ENCODE measurements at regions not wholly inside any gene's neighbourhood (a gene's known extent, or its start where the extent isn't known, plus 50 kb on each side); places are given as distances from the start of the nearest gene placed in this dataset.

GRCh38 chr5:104652271-104652861 is 1089.8 kb upstream of the NUDT12 start:
- no peaks in the 10 kb centered on the region for H3K27me3 ChIP-seq
- H3K4me3 ChIP-seq, result no peak overlapping the region
- no peak overlapping the region for H3K27ac ChIP-seq
- ATAC-seq (no peak), DNase-seq (no peak)
- H3K9me3 ChIP-seq, result no peaks in the 10 kb centered on the region
- H3K4me1 ChIP-seq, result no peaks in the 10 kb centered on the region
- no peak for TF ChIP-seq POLR2A (IDR thresholded peaks at IDR 0.05)
- no peak for TF ChIP-seq CTCF (IDR thresholded peaks at IDR 0.05)
- no peaks in the 10 kb centered on the region for H3K36me3 ChIP-seq
- 60% methylated on average over 2 of the region's 5 CpGs for WGBS (ENCODE audit: insufficient coverage, low coverage, low lambda C conversion rate, missing lambda C conversion rate)
- intact Hi-C loops (cut with DNase I), result no loop called here

GRCh38 chr5:104650313-104651055 is 1087.9 kb upstream of the NUDT12 start:
- H3K4me1 ChIP-seq, result no peaks in the 10 kb centered on the region
- H3K9me3 ChIP-seq, result no peaks in the 10 kb centered on the region
- 40% methylated on average over 3 of the region's 3 CpGs for WGBS (ENCODE audit: insufficient coverage, low coverage, low lambda C conversion rate, missing lambda C conversion rate)
- DNase-seq, result no peak
- no peak for ATAC-seq
- TF ChIP-seq POLR2A (IDR thresholded peaks at IDR 0.05), result no peak
- no peak for TF ChIP-seq CTCF (IDR thresholded peaks at IDR 0.05)
- H3K4me3 ChIP-seq, result no peak overlapping the region
- intact Hi-C loops (cut with DNase I), result no loop called here
- no peaks in the 10 kb centered on the region for H3K27me3 ChIP-seq
- no peak overlapping the region for H3K27ac ChIP-seq
- no peaks in the 10 kb centered on the region for H3K36me3 ChIP-seq

- no peak for ATAC-seq
These were observed 1083.8 kb upstream of the NUDT12 start for GRCh38 chr5:104646416-104646815.

GRCh38 chr5:104643320-104643719 is 1080.7 kb upstream of the NUDT12 start:
- ATAC-seq (no peak), DNase-seq (no peak)
- Histone ChIP-seq H3K27ac (no peak overlapping the region), H3K36me3 (no peaks in the 10 kb centered on the region), H3K27me3 (no peaks in the 10 kb centered on the region), H3K4me1 (no peaks in the 10 kb centered on the region), H3K4me3 (no peak overlapping the region), H3K9me3 (no peaks in the 10 kb centered on the region)
- WGBS (ENCODE audit: insufficient coverage, low coverage, low lambda C conversion rate, missing lambda C conversion rate), result 29% methylated on average over 3 of the region's 3 CpGs
- intact Hi-C loops (cut with DNase I), result no loop called here
- no peak for TF ChIP-seq POLR2A (IDR thresholded peaks at IDR 0.05)
- TF ChIP-seq CTCF (IDR thresholded peaks at IDR 0.05), result no peak

More at GRCh38 chr5:104646416-104646815, 1083.8 kb upstream of the NUDT12 start:
- intact Hi-C loops (cut with DNase I), result no loop called here
- WGBS (ENCODE audit: insufficient coverage, low coverage, low lambda C conversion rate, missing lambda C conversion rate), result 54% methylated on average over 3 of the region's 3 CpGs
- H3K27ac ChIP-seq, result no peak overlapping the region
- H3K36me3 ChIP-seq, result no peaks in the 10 kb centered on the region
- DNase-seq, result no peak
- TF ChIP-seq CTCF (IDR thresholded peaks at IDR 0.05) (no peak), POLR2A (IDR thresholded peaks at IDR 0.05) (no peak)
- no peaks in the 10 kb centered on the region for H3K4me1 ChIP-seq
- no peaks in the 10 kb centered on the region for H3K9me3 ChIP-seq
- H3K27me3 ChIP-seq, result no peaks in the 10 kb centered on the region
- no peak overlapping the region for H3K4me3 ChIP-seq

All from right lobe of liver (tissue), 6 donors.